HG03457 (cell line): ENCODE measurements at regions not wholly inside any gene's neighbourhood (a gene's known extent, or its start where the extent isn't known, plus 50 kb on each side); places are given as distances from the start of the nearest gene placed in this dataset.

Source experiments
- ATAC-seq: cut with Tn5 transposase; IDR thresholded peaks from one replicate; pipeline ENCODE4 v1.9.1; 2021; ENCODE audit warnings: moderate number of reproducible peaks; ENCODE audit not compliant: unreplicated experiment

- no peak for ATAC-seq
These were observed 179.3 kb downstream of the SEC14L1 start for GRCh38 chr17:77320044-77320440.

GRCh38 chr17:77320485-77321256, 179.9 kb downstream of the SEC14L1 start:
- no peak for ATAC-seq

GRCh38 chr17:77321649-77322513, 181.1 kb downstream of the SEC14L1 start:
- no peak for ATAC-seq

DNA sequence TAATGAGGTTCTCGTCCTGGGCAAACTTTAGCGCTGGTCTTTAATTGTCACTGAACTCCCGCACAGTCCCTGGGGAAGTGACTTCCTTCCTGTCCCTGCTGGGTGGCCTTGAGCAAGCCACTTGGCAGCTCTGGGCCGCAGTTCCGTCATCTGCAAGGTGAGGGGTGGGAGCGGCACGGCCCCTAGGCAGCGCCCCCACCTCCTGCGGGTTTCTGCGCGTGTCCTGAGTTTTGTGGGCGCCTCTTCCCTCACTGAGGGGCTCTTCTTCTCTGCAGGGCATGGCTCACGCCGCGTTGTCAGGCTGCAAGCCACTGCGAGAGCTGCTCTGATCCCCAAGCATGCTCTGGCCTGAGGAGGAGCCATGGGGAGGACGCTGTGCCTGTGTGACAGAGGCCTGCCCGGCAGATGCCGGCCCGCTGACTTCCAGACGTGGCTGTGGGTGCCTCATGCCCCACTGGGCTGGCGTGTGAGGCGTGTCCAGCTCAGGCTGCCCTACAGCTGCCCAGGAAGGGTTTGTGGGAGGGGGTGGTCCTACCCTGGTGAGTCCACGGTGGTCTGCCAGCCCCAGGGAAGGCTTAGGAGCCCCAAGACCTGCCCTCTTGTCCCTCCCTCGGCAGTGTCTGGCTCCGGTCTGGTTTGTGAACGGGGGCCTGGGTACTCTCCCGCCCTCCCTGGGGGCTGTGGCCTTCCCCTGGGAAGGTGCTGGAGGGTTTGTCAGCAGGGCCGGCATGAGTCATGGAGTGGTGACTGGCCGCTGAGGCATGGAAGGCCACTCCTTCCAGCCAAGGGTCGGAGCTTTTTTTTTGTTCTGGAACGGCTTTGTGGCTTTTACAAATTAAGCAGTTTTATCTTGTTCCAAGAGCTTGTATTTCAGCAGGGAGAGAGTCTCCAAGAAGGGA, 182.0 kb downstream of the SEC14L1 start:
- ATAC-seq = no peak

- no peak for ATAC-seq
These were observed 182.8 kb downstream of the SEC14L1 start for GRCh38 chr17:77323413-77324171.

DNA sequence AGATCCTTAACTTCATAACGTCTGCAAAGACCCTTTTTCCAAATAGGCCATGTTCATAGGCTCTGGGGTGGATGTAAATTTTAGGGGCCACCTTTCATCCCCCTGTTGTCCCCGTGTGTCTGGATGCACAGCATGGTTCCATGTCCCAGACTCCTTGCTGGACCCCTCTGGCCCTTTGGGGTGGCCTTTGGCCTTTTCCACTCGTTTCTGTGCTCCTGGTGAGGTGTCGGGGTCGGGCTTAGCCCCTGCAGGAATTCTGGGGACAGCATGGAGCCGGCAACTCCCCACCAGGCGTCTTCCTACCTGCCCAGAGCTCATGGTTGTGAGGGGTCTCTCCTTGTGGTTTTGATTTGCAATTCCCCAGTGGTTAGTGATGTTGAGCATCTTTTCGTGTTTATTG, 183.5 kb downstream of the SEC14L1 start:
- ATAC-seq = no peak

- no peak for ATAC-seq
These were observed 184.9 kb downstream of the SEC14L1 start for GRCh38 chr17:77325577-77326075.

DNA sequence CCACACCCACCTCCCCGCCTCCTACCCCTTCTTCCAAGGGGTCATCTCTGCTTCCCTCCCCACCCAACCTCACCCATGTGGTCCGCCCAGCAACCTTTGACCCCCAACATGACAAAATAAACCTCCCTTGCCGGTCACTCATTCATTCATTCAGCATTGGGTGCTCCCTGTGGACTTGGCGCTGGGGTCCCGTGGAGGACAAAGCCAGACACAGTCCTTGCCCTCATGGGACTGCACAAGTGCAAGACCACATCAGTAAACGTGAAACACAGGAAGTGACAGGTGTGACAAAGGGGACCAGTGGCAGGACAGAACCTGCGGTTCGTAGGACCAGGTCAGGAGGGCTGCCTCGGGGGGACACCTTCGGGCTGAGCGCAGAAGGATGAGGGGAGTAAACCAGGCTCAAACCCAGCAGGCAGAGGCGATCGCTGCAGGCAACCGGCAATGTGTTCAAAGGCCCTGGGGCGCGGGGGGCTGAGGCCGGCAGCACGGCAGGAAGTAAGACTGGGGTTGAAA, 185.4 kb downstream of the SEC14L1 start:
- ATAC-seq = no peak

DNA sequence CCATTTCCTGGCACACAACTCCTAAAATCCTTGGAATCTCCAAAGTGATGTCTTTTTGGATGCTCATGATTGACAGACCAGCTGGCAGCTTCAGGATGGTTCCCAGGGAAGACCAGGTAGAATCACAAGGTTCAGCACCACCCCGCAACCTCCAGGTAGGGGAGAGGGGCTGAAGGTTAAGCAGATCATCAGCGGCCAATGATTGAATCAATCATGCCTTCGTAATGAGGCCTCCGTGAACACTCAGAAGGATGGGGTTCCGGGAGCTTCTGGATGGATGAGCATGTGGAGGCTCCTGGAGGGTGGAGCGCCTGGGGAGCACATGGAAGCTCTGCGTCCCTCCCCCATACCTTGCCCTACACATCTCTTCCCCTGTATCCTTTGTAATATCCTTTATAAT, 185.9 kb downstream of the SEC14L1 start:
- ATAC-seq = no peak

DNA sequence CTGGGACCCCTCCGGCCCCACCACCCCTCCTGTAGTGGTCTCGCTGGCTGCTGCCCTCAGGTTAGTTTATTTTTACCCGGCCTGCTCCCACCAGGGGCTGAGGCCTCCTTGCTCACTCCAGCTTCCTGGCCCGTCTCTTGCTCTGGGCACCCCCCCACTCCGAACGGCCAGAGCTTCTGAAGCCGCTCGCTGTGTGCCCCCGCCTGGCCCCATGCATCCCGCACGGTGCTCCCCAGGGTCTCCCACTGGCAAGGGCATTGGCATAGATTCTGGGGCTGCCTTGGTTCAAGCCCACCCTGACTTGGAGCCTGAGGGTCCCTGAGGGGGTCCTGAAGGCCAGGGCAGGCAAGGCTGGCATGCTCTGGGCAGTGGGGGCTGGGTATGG, 186.4 kb downstream of the SEC14L1 start:
- no peak for ATAC-seq

DNA sequence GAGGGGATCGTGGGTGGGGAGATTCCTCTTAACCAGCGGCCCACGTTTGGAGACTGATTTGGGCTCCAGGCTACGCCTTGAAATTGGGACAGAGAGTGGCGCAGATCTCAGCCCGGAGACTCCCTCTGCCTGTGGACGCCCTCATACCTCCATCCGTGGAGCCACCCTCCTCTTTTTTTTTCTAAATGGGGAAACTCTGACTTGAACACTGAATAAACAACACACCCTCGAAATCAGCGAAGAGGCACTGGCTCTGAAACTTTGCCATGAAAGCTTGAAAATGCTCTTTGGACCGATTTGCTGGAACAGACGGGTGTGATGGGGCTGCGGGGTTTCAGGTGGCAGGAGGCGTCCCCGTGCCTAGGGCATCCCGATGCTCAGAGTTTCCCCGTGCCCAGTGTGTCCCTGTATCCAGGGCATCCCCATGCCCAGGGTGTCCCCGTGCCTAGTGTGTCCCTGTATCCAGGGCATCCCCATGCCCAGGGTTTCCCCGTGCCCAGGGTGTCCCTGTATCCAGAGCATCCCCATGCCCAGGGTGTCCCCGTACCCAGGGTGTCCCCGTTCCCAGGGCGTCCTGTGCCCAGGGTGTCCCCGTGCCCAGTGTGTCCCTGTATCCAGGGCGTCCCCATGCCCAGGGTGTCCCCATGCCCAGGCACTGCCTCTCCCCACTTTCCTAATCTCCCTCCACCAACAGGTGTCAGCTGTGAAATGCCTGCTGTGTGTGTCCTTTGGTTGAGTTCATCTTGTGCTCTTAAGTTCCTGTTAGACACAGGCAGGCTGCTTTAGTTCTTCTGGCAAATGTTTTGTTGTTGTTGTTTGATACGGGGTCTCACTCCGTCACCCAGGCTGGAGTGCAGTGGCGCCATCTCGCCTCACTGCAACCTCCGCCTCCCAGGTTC, 187.0 kb downstream of the SEC14L1 start:
- no peak for ATAC-seq

- ATAC-seq = no peak
These were observed 188.3 kb downstream of the SEC14L1 start for GRCh38 chr17:77328823-77329740.

DNA sequence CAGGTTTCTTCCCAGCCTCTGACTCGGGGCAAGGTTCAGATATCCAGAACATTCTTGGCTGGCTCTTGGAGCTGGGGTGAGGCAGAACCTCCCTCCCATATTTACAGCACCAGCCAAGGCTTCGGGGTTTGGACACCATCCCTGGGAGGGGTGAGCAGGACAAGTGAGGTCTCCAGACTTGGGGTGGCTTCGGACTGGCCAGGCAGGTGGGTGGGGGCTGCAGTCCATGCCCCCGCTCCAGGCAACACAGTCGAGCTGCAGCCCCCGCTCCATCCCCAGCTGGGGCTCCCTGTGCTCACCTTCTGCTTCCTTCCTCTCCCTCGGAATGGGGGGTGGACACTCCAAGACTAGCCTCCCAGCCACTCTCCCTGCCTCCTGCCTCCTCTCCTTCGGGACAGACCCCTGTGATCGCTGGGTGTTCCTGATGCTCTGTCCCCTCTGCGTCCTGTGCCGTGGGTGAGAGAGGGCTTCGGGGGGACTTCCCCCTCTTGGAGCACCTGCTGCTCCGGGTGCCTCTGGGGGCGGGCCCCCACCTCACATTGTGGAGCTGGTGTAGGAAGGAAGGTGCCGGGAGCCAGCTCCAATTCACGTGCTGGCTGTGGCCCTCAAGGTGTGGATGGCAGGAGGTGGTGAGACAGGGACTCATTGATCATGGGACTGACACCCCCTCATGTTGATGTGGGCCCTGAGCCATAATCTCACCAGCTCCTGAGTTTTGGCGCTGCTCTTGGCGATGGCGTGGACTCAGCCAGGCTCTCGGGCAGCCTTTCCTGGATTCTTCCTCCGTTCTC, 189.2 kb downstream of the SEC14L1 start:
- ATAC-seq = no peak

DNA sequence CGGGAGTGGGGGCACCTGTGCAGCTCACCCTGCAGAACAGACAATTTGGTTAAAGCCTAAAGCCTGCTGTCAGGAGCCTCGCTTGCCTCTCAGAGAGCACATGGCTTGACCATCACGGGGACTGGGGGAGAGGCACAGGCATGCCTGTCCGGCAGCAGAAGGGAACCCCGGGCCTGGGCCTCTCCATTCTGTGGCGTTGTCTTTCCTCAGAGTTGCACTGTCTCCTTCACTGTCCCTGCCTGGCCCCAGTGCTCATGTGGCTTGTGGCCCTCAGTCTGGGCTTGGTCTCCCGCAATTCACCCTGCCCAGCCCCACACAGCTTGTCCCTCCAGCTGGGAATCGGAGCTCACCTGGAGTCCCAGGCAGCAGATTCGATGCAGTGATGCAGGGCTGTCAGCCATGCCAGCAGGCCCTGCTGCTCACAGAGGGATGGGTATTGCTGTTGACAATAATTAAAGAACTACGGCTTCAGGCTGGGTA, 189.9 kb downstream of the SEC14L1 start:
- no peak for ATAC-seq

DNA sequence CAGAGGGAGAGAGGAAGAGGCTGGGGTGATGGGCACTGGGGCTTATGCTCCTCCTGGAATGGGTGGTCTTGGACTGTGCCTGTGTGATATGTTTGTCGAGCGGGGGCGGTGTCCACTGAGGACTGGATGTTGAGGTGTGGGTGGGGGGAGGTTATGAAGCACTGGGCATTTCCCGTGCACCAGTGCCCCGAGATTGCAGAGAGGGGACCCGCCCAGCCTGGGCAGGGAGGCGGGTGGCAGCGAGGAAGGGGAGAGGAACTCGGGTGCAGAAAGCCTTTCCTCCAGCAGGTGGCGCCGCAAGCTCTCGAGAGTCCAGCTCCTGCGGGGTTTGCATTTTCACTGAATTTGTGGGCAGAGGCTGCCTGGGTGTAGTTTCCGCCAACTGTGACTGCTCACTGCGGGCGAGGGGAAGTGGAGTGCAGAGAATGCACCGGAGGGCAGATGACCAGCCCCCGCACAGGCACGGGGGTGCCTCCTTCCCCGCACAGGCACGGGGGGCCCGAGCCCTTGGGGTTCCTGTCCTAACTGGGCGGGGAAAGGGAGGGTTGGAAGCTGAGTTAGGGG, 190.6 kb downstream of the SEC14L1 start:
- no peak for ATAC-seq

- no peak for ATAC-seq
These were observed 191.5 kb downstream of the SEC14L1 start for GRCh38 chr17:77332034-77332971.
